K562 (cell line): ENCODE measurements at regions not wholly inside any gene's neighbourhood (a gene's known extent, or its start where the extent isn't known, plus 50 kb on each side); places are given as distances from the start of the nearest gene placed in this dataset.

Source experiments
- ATAC-seq: fragments of 200-7000 bp; cut with Tn5 transposase; 3 replicates; pipeline ENCODE4 v1.9.1; 2020; ENCODE audit warnings: moderate library complexity
- BruUV-seq: library from RNA; stranded (reverse); fragments of 400-500 nt; replicated peaks from 2 replicates; lab custom pipeline; 2021; lab: Mats Ljungman, UMichigan
- CTCF ChIA-PET: fragments of 300-600 bp; formaldehyde crosslinking; extraction: SDS; loops from one replicate; lab custom pipeline; 2021; ENCODE audit warnings: low intra/inter-chr PET ratio; lab: Yijun Ruan, JAX
- POLR2A ChIA-PET: fragments of 300-600, 350-650 bp; sonication (Branson Sonifier 250); formaldehyde crosslinking; extraction: SDS; loops from one replicate; lab custom pipeline; 2021; ENCODE audit warnings: antibody characterized with exemption, inconsistent platforms; lab: Yijun Ruan, JAX
- DNase-seq, 4 experiments: peaks; one replicate each; pipeline versions ENCODE4 v3.0.0 to v3.0.0-alpha.2; 2011 to 2018; ENCODE audit warnings: low spot score in 3 of 4, mixed read lengths in 3 of 4; ENCODE audit errors: extremely low read depth in 1 of 4
- FAIRE-seq: peaks from 2 replicates; lab custom pipeline; 2011; peaks lifted over from hg19 to GRCh38; lab: Jason Lieb, UNC
- H2AFZ ChIP-seq: 2 replicates; pipeline ENCODE4 v1.6.0; 2011; ENCODE audit warnings: low read depth, low read length, control low read depth, inconsistent platforms
- H3K27ac ChIP-seq: fragments of 200-600 bp; 3 replicates; pipeline ENCODE4 v1.8.0; 2011; ENCODE audit warnings: low read depth, mild to moderate bottlenecking, control low read depth, inconsistent platforms, low read length, moderate library complexity, mixed read lengths; ENCODE audit errors: extremely low read depth
- H3K27me3 ChIP-seq, 2 experiments: fragments of 300-600 bp in 1 of 2; 2 replicates in 1 of 2; 3 replicates in 1 of 2; pipeline versions ENCODE4 v1.6.0 to v1.8.0; 2011; ENCODE audit warnings: inconsistent platforms in 2 of 2, low read length in 2 of 2, mild to moderate bottlenecking in 1 of 2, mixed read lengths in 1 of 2, moderate library complexity in 1 of 2; ENCODE audit not compliant: control insufficient read depth in 2 of 2, insufficient read depth in 2 of 2
- H3K36me3 ChIP-seq: fragments of 300-600 bp; 3 replicates; pipeline ENCODE4 v1.8.0; 2011; ENCODE audit warnings: mild to moderate bottlenecking, low read length, inconsistent platforms; ENCODE audit not compliant: control insufficient read depth, insufficient read depth
- H3K4me1 ChIP-seq, 2 experiments: fragments of 200-600 bp in 1 of 2; replicated peaks in 1 of 2; 2 replicates in 1 of 2; 3 replicates in 1 of 2; pipeline versions ENCODE4 v1.5.1 to v1.8.0; 2011; ENCODE audit warnings: inconsistent platforms in 2 of 2, low read length in 2 of 2, mild to moderate bottlenecking in 1 of 2, mixed read lengths in 1 of 2, moderate library complexity in 1 of 2; ENCODE audit not compliant: control insufficient read depth in 2 of 2, insufficient read depth in 2 of 2
- H3K4me2 ChIP-seq: 2 replicates; pipeline ENCODE4 v1.6.1; 2011; ENCODE audit warnings: low read length, control low read depth, inconsistent platforms, mixed read lengths; ENCODE audit not compliant: insufficient read depth
- H3K4me3 ChIP-seq: fragments of 200-600 bp; sonication (generic), shearing (Covaris generic); 2 replicates; pipeline ENCODE4 v1.5.1; 2016; ENCODE audit warnings: control low read depth, inconsistent platforms
- H3K79me2 ChIP-seq: fragments of 200-600 bp; 3 replicates; pipeline ENCODE4 v1.8.0; 2011; ENCODE audit warnings: low read length, inconsistent platforms; ENCODE audit not compliant: control insufficient read depth, insufficient read depth
- H3K9ac ChIP-seq, 2 experiments: 2 replicates each; pipeline versions ENCODE4 v1.6.0 to v1.6.1; 2011; ENCODE audit warnings: low read depth in 2 of 2, low read length in 2 of 2, control low read depth in 1 of 2, inconsistent platforms in 1 of 2, mild to moderate bottlenecking in 1 of 2, mixed read lengths in 1 of 2; ENCODE audit not compliant: insufficient read depth in 1 of 2
- H3K9me1 ChIP-seq: one replicate; pipeline ENCODE4 v1.6.0; 2011; ENCODE audit warnings: inconsistent platforms, mild to moderate bottlenecking, low read length, moderate library complexity; ENCODE audit not compliant: control insufficient read depth, insufficient read depth
- H3K9me3 ChIP-seq: replicated peaks from 2 replicates; pipeline ENCODE4 v1.5.1; 2011; ENCODE audit warnings: low read depth, low read length, inconsistent platforms; ENCODE audit not compliant: control insufficient read depth, insufficient read depth
- H4K20me1 ChIP-seq: replicated peaks from 2 replicates; pipeline ENCODE4 v1.6.1; 2011; ENCODE audit warnings: low read length, inconsistent platforms, mixed read lengths; ENCODE audit not compliant: control insufficient read depth, insufficient read depth
- CBX1 ChIP-seq: sonication (generic); IDR thresholded peaks from 2 replicates; pipeline ENCODE4 v1.6.1; 2016; ENCODE audit warnings: antibody characterized with exemption, low read depth, mild to moderate bottlenecking
- FOXP1 ChIP-seq: sonication (generic); formaldehyde crosslinking; IDR thresholded peaks from 2 replicates; pipeline ENCODE4 v1.8.0; 2022; ENCODE audit warnings: mild to moderate bottlenecking, missing genetic modification reagents
- FUS ChIP-seq: fragments of 200-400 bp; formaldehyde crosslinking; optimal IDR thresholded peaks from 2 replicates; pipeline ENCODE3; 2017; ENCODE audit warnings: low read depth, low read length
- KDM1A ChIP-seq, 2 experiments: fragments of 450-650 bp; IDR thresholded peaks; 2 replicates each; pipeline ENCODE4 v1.6.1; 2016; ENCODE audit warnings: mild to moderate bottlenecking in 2 of 2
- MYBL2 ChIP-seq, 2 experiments: fragments of 450-650 bp in 1 of 2; sonication (generic) in 1 of 2; formaldehyde crosslinking in 1 of 2; IDR thresholded peaks; 2 replicates each; pipeline versions ENCODE4 v1.6.1 to v1.8.1; 2017 to 2022; ENCODE audit warnings: borderline replicate concordance in 1 of 2, inconsistent platforms in 1 of 2, low read depth in 1 of 2, mild to moderate bottlenecking in 1 of 2, missing genetic modification reagents in 1 of 2, moderate library complexity in 1 of 2
- NCOR1 ChIP-seq: fragments of 450-650 bp; IDR thresholded peaks from 2 replicates; pipeline ENCODE4 v1.6.1; 2016; ENCODE audit warnings: mild to moderate bottlenecking, moderate library complexity
- PHF8 ChIP-seq: fragments of 200-600 bp; sonication (generic); IDR thresholded peaks from 2 replicates; pipeline ENCODE4 v1.6.1; 2012; ENCODE audit warnings: mixed run types, mild to moderate bottlenecking, inconsistent platforms, low read length, moderate library complexity, borderline replicate concordance
- TSC22D4 ChIP-seq: fragments of 450-650 bp; IDR thresholded peaks from 2 replicates; pipeline ENCODE4 v1.6.1; 2016; ENCODE audit warnings: missing genetic modification characterization, missing biosample characterization, control low read depth
- ZBED1 ChIP-seq: IDR thresholded peaks from 2 replicates; pipeline ENCODE4 v1.6.1; 2014
- ZNF263 ChIP-seq: sonication (generic); formaldehyde crosslinking; IDR thresholded peaks from 2 replicates; pipeline ENCODE4 v1.8.0; 2022; ENCODE audit warnings: mild to moderate bottlenecking, missing genetic modification reagents, borderline replicate concordance
- ZNF354B ChIP-seq: fragments of 250-450 bp; sonication (Bioruptor Pico); IDR thresholded peaks from 2 replicates; pipeline ENCODE4 v1.4.0; 2020
- ZNF76 ChIP-seq: fragments of 250-450 bp; sonication (Bioruptor Pico); IDR thresholded peaks from 2 replicates; pipeline ENCODE4 v1.4.0; 2020; ENCODE audit warnings: mild to moderate bottlenecking, moderate library complexity, borderline replicate concordance
- WGBS: fragments of 100-300 bp; shearing (Covaris generic); methylation state at CpG from one replicate; pipeline ENCODE4 v1.1.6; 2016; ENCODE audit warnings: low coverage, mixed read lengths; ENCODE audit not compliant: insufficient coverage; ENCODE audit errors: missing lambda C conversion rate; 5-methylcytosine and 5-hydroxymethylcytosine counted together
- in situ Hi-C: fragments of 300-500 bp; cut with MboI; formaldehyde crosslinking; loops from 4 replicates; pipeline ENCODE4 v1.15.0; 2018; ENCODE audit warnings: inconsistent platforms, mixed read lengths
- intact Hi-C: fragments of 100-400 bp; cut with micrococcal nuclease; formaldehyde crosslinking; loops from 2 replicates; pipeline ENCODE4 v1.14.2; 2022
- TF ChIP-seq, protein P1 (sequence below), 2 experiments: fragments of 450-650 bp; IDR thresholded peaks; 2 replicates each; pipeline ENCODE4 v1.6.1; 2016
- TF ChIP-seq, protein P2 (sequence below): fragments of 200-800 bp; sonication (Bioruptor generic); IDR thresholded peaks from 2 replicates; pipeline ENCODE4 v1.6.1; 2017; ENCODE audit warnings: missing genetic modification characterization, missing compliant biosample characterization
- TF ChIP-seq, protein P3 (sequence below): IDR thresholded peaks from 2 replicates; pipeline ENCODE4 v1.6.1; 2014; ENCODE audit warnings: antibody characterized with exemption
- TF ChIP-seq, protein P4 (sequence below): fragments of 450-650 bp; formaldehyde crosslinking; IDR thresholded peaks from 2 replicates; pipeline ENCODE4 v1.4.0; 2020; ENCODE audit warnings: mild to moderate bottlenecking, mixed read lengths

DNA sequence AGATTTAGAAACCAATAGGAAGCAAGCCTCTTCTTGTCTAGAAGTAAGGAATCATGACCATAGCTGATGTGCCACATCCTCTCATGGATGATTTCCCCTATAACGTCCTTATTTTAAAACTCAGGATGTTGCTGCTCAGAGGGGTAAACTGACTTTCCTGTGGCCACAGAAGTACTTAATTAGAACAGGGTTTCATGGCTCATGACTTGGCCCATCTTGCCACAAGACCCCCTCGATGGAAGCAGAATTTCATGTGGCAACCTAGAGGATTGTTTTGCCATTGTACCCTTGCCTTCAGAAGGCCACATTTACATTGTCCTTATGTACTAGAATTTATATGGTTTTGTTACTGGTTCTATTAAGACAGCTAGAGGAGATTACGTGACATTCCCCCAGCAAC lies 173.5 kb upstream of the PELI2 start (continued):
- TF ChIP-seq, protein P1, sequence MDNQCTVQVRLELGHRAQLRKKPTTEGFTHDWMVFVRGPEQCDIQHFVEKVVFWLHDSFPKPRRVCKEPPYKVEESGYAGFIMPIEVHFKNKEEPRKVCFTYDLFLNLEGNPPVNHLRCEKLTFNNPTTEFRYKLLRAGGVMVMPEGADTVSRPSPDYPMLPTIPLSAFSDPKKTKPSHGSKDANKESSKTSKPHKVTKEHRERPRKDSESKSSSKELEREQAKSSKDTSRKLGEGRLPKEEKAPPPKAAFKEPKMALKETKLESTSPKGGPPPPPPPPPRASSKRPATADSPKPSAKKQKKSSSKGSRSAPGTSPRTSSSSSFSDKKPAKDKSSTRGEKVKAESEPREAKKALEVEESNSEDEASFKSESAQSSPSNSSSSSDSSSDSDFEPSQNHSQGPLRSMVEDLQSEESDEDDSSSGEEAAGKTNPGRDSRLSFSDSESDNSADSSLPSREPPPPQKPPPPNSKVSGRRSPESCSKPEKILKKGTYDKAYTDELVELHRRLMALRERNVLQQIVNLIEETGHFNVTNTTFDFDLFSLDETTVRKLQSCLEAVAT (IDR thresholded peaks at IDR 0.05): no peak
- TF ChIP-seq CBX1 (no peak), ZNF263 (no peak)

DNA sequence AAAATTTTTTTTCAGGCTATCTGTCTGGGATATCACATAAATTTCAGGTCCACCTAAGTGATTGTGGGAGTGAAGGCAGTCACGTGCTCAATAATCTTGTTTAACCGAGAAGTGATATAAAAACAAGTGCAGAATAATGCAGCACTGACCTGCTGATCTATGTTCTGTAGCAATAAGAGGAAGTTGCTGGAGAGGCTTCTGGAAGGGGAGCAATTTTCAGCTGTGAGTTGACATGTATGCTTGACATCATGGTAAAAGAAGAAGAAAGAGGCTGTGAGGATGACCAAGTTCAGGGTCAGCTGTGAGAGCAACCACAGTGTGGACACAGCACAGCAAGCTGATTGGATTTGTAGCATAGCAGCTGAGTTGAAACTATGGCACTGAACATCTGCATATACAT lies 172.0 kb upstream of the PELI2 start:
- Histone ChIP-seq H3K9me1 (no peaks in the 10 kb centered on the region), H3K27me3 (no peaks in the 10 kb centered on the region), H3K4me1 (no peaks in the 10 kb centered on the region), H3K36me3 (no peaks in the 10 kb centered on the region), H3K9ac (no peak overlapping the region), H3K9me3 (no peaks in the 10 kb centered on the region), H3K79me2 (no peaks in the 10 kb centered on the region), H3K27ac (no peak overlapping the region), H4K20me1 (no peaks in the 10 kb centered on the region), H2AFZ (no peak overlapping the region), H3K4me3 (no peak overlapping the region), H3K4me2 (no peak overlapping the region)
- ATAC-seq (no peak), DNase-seq (no peak), FAIRE-seq (no peak)
- BruUV-seq: no TSS peak
- intact Hi-C loops: no loop called here
- ChIA-PET POLR2A (no interaction called here), CTCF (no interaction called here)
- in situ Hi-C loops: no loop called here
- 0% methylated on average over 2 of the region's 2 CpGs for WGBS
- TF ChIP-seq MYBL2 (IDR thresholded peaks at IDR 0.05; ENCODE audit: low read depth): no peak
- TF ChIP-seq MYBL2 (CRISPR knock-in tag; IDR thresholded peaks at IDR 0.05; ENCODE audit: borderline replicate concordance): no peak
- TF ChIP-seq, protein P2, sequence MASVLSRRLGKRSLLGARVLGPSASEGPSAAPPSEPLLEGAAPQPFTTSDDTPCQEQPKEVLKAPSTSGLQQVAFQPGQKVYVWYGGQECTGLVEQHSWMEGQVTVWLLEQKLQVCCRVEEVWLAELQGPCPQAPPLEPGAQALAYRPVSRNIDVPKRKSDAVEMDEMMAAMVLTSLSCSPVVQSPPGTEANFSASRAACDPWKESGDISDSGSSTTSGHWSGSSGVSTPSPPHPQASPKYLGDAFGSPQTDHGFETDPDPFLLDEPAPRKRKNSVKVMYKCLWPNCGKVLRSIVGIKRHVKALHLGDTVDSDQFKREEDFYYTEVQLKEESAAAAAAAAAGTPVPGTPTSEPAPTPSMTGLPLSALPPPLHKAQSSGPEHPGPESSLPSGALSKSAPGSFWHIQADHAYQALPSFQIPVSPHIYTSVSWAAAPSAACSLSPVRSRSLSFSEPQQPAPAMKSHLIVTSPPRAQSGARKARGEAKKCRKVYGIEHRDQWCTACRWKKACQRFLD (CRISPR knock-in tag): no peak
- no peak for TF ChIP-seq KDM1A (IDR thresholded peaks at IDR 0.05)
- TF ChIP-seq ZNF76 (CRISPR knock-in tag): no peak
- no peak for TF ChIP-seq ZBED1
- TF ChIP-seq, protein P3, sequence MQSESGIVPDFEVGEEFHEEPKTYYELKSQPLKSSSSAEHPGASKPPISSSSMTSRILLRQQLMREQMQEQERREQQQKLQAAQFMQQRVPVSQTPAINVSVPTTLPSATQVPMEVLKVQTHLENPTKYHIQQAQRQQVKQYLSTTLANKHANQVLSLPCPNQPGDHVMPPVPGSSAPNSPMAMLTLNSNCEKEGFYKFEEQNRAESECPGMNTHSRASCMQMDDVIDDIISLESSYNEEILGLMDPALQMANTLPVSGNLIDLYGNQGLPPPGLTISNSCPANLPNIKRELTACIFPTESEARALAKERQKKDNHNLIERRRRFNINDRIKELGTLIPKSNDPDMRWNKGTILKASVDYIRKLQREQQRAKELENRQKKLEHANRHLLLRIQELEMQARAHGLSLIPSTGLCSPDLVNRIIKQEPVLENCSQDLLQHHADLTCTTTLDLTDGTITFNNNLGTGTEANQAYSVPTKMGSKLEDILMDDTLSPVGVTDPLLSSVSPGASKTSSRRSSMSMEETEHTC: no peak
- TF ChIP-seq ZNF354B (CRISPR knock-in tag): no peak
- TF ChIP-seq FUS: no peak
- TF ChIP-seq NCOR1: no peak
- TF ChIP-seq TSC22D4 (tag): no peak
- TF ChIP-seq FOXP1: no peak
- TF ChIP-seq, protein P4, sequence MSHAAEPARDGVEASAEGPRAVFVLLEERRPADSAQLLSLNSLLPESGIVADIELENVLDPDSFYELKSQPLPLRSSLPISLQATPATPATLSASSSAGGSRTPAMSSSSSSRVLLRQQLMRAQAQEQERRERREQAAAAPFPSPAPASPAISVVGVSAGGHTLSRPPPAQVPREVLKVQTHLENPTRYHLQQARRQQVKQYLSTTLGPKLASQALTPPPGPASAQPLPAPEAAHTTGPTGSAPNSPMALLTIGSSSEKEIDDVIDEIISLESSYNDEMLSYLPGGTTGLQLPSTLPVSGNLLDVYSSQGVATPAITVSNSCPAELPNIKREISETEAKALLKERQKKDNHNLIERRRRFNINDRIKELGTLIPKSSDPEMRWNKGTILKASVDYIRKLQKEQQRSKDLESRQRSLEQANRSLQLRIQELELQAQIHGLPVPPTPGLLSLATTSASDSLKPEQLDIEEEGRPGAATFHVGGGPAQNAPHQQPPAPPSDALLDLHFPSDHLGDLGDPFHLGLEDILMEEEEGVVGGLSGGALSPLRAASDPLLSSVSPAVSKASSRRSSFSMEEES (CRISPR knock-in tag): no peak
- no peak for TF ChIP-seq PHF8
